ENCODE measurements at regions not wholly inside any gene's neighbourhood (a gene's known extent, or its start where the extent isn't known, plus 50 kb on each side); places are given as distances from the start of the nearest gene placed in this dataset.

GRCh38 chr11:19508165-19508564 lies 204.5 kb upstream of the NAV2 start:
- DNase-seq (no peak), ATAC-seq (peak; percentile 75)
- intact Hi-C loops (cut with DNase I, micrococcal nuclease) = no loop called here

- ATAC-seq (no peak), DNase-seq (no peak)
- intact Hi-C loops (cut with DNase I, micrococcal nuclease) = no loop called here
These were observed 205.7 kb upstream of the NAV2 start for GRCh38 chr11:19506816-19507486.

- ATAC-seq = no peak
- intact Hi-C loops (cut with DNase I, micrococcal nuclease) = no loop called here
- DNase-seq = no peak
These were observed 209.9 kb upstream of the NAV2 start for GRCh38 chr11:19502691-19503253.

GRCh38 chr11:19501631-19502030 lies 211.0 kb upstream of the NAV2 start:
- ATAC-seq (no peak), DNase-seq (no peak)
- intact Hi-C loops (cut with DNase I, micrococcal nuclease) = no loop called here

- no peak for ATAC-seq
- no peak for DNase-seq
- intact Hi-C loops (cut with DNase I, micrococcal nuclease) = no loop called here
These were observed 212.6 kb upstream of the NAV2 start for GRCh38 chr11:19499999-19500398.

GRCh38 chr11:19499026-19499669 lies 213.5 kb upstream of the NAV2 start:
- no peak for ATAC-seq
- no peak for DNase-seq
- intact Hi-C loops (cut with DNase I, micrococcal nuclease) = no loop called here

GRCh38 chr11:19493446-19494213 lies 219.0 kb upstream of the NAV2 start:
- DNase-seq (no peak), ATAC-seq (no peak)
- intact Hi-C loops (cut with DNase I, micrococcal nuclease) = no loop called here

- DNase-seq = no peak
- intact Hi-C loops (cut with DNase I, micrococcal nuclease) = no loop called here
- no peak for ATAC-seq
These were observed 230.1 kb upstream of the NAV2 start for GRCh38 chr11:19482319-19483100.

- intact Hi-C loops (cut with DNase I, micrococcal nuclease) = no loop called here
- no peak for ATAC-seq
- DNase-seq = no peak
These were observed 232.1 kb upstream of the NAV2 start for GRCh38 chr11:19480540-19480939.

GRCh38 chr11:19478891-19479290 lies 233.7 kb upstream of the NAV2 start:
- DNase-seq (no peak), ATAC-seq (no peak)
- intact Hi-C loops (cut with DNase I, micrococcal nuclease) = no loop called here

GRCh38 chr11:19474954-19475721 lies 234.4 kb upstream of the E2F8 start:
- DNase-seq (no peak), ATAC-seq (no peak)
- intact Hi-C loops (cut with DNase I, micrococcal nuclease) = no loop called here

- DNase-seq (no peak), ATAC-seq (no peak)
- intact Hi-C loops (cut with DNase I, micrococcal nuclease) = no loop called here
These were observed 233.5 kb upstream of the E2F8 start for GRCh38 chr11:19474211-19474610.

- intact Hi-C loops (cut with DNase I, micrococcal nuclease) = no loop called here
- DNase-seq = no peak
- ATAC-seq = no peak
These were observed 231.9 kb upstream of the E2F8 start for GRCh38 chr11:19472679-19473078.

- DNase-seq = no peak
- intact Hi-C loops (cut with DNase I, micrococcal nuclease) = no loop called here
- ATAC-seq = no peak
These were observed 227.2 kb upstream of the E2F8 start for GRCh38 chr11:19467904-19468303.

GRCh38 chr11:19466314-19466713 lies 225.6 kb upstream of the E2F8 start:
- no peak for DNase-seq
- ATAC-seq = no peak
- intact Hi-C loops (cut with DNase I, micrococcal nuclease) = no loop called here

GRCh38 chr11:19463976-19464375 lies 223.2 kb upstream of the E2F8 start:
- ATAC-seq = no peak
- DNase-seq = no peak
- intact Hi-C loops (cut with DNase I, micrococcal nuclease) = no loop called here

GRCh38 chr11:19460718-19461405 lies 220.1 kb upstream of the E2F8 start:
- peak; percentile 61 for ATAC-seq
- intact Hi-C loops (cut with DNase I, micrococcal nuclease) = no loop called here
- DNase-seq = peak in 1 of 2 donors; percentile 54

GRCh38 chr11:19459240-19459639 lies 218.5 kb upstream of the E2F8 start:
- intact Hi-C loops (cut with DNase I, micrococcal nuclease) = no loop called here
- no peak for DNase-seq
- no peak for ATAC-seq

Measured in left colon (tissue), 2 donors.